ENCODE measurements at regions not wholly inside any gene's neighbourhood (a gene's known extent, or its start where the extent isn't known, plus 50 kb on each side); places are given as distances from the start of the nearest gene placed in this dataset.

- TF ChIP-seq TARDBP (IDR thresholded peaks at IDR 0.05) (no peak), ELF4 (IDR thresholded peaks at IDR 0.05) (no peak), BHLHE40 (IDR thresholded peaks at IDR 0.05; ENCODE audit: borderline replicate concordance) (no peak), FOXM1 (IDR thresholded peaks at IDR 0.05; ENCODE audit: borderline replicate concordance) (no peak), NFRKB (IDR thresholded peaks at IDR 0.05) (no peak), SP1 (IDR thresholded peaks at IDR 0.05) (no peak), FOXK2 (IDR thresholded peaks at IDR 0.05) (no peak)
These were observed 374.7 kb upstream of the ADAMTS16 start for GRCh38 chr5:4765411-4765810.

All from HEK293T (cell line).